Fibroblast of lung (primary cell): ENCODE measurements at regions not wholly inside any gene's neighbourhood (a gene's known extent, or its start where the extent isn't known, plus 50 kb on each side); places are given as distances from the start of the nearest gene placed in this dataset.

Experiments
- CTCF ChIP-seq, 2 donors: IDR thresholded peaks in 1 of 2; conservative IDR thresholded peaks in 1 of 2; 1 replicate in 1 of 2; 2 replicates in 1 of 2; pipeline ENCODE4 v1.5.1; 2011 to 2012; ENCODE audit warnings: low read length in 2 of 2, control low read depth in 1 of 2, inconsistent platforms in 1 of 2, low read depth in 1 of 2, mild to moderate bottlenecking in 1 of 2
- EZH2 ChIP-seq: IDR thresholded peaks from 2 replicates; pipeline ENCODE4 v1.5.1; 2012; ENCODE audit warnings: low read length, control low read depth, mild to moderate bottlenecking; ENCODE audit errors: missing control alignments

- no peak for TF ChIP-seq CTCF (conservative IDR thresholded peaks at IDR 0.05 in 1 of 2, IDR thresholded peaks at IDR 0.05 in 1 of 2; ENCODE audit: low read depth in 1 of 2, low read length in 2 of 2)
- no peak for TF ChIP-seq EZH2
Observed at GRCh38 chr11:122165607-122166371, 49.8 kb upstream of the BLID start.
